ENCODE measurements at regions not wholly inside any gene's neighbourhood (a gene's known extent, or its start where the extent isn't known, plus 50 kb on each side); places are given as distances from the start of the nearest gene placed in this dataset.

DNA sequence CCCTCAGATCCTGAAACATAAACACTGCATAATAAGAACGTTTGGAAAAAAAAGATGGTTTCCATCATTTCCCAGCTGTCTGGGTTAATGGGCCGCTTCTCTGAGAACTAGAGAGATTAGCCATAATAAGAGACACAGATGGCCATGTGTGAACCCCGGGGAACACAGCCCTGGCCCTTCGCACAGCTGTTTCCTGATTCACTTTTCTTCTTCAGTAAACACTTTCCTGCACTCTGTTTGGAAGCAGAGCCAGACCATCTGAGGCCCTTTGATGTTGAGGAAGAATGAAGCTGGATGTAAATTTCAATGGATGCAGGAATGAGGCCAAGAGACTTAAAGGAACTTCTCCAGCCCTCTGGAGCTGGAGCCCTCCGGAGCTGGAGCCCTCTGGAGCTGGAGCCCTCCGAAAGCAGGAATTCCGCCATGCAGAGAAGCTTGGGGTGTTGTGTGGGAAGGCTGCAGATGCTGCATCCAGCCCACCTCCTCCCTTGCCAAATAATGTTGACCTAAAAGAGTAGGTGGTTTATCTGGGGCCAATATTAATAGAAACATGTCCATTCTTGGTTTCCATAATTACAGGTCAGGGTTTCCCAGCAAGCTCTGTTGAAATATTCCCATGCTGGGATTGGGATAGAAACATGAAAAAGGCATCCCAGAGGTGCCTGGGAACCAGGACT lies 218.9 kb downstream of the NXNL2 start:
- Histone ChIP-seq H3K79me2 (ENCODE audit: control insufficient read depth, insufficient read depth, low read length) (no peaks in the 10 kb centered on the region), H3K36me3 (ENCODE audit: control insufficient read depth in 2 of 2, extremely low read depth in 1 of 2, insufficient read depth in 2 of 2, low read length in 2 of 2) (no peaks in the 10 kb centered on the region), H3K27ac (ENCODE audit: insufficient read depth, low read depth, low read length) (no peak overlapping the region), H3K9ac (replicated peaks; ENCODE audit: extremely low read depth, insufficient read depth, low read length) (no peak overlapping the region), H3K27me3 (ENCODE audit: control insufficient read depth in 2 of 2, insufficient read depth in 2 of 2, low read length in 2 of 2) (no peaks in the 10 kb centered on the region), H4K20me1 (replicated peaks; ENCODE audit: control insufficient read depth, extremely low read depth, insufficient read depth, low read length) (no peaks in the 10 kb centered on the region), H3K4me2 (ENCODE audit: insufficient read depth, low read length) (no peak overlapping the region), H3K4me3 (replicated peaks in 1 of 3; ENCODE audit: insufficient read depth in 1 of 3, low read depth in 1 of 3, low read length in 3 of 3) (no peak overlapping the region), H2AFZ (ENCODE audit: low read depth, low read length) (peak overlapping the region; percentile 31), H3K9me1 (replicated peaks; ENCODE audit: control insufficient read depth, extremely low read depth, insufficient read depth, low read length) (no peaks in the 10 kb centered on the region), H3K4me1 (ENCODE audit: control insufficient read depth, extremely low read depth, insufficient read depth, low read length) (no peaks in the 10 kb centered on the region), H3K9me3 (replicated peaks; ENCODE audit: control insufficient read depth, insufficient read depth, low read length) (no peaks in the 10 kb centered on the region)
- no peak for TF ChIP-seq EZH2 (IDR thresholded peaks at IDR 0.05; ENCODE audit: borderline replicate concordance, low read depth, low read length, severe bottlenecking)
- TF ChIP-seq, protein P1, sequence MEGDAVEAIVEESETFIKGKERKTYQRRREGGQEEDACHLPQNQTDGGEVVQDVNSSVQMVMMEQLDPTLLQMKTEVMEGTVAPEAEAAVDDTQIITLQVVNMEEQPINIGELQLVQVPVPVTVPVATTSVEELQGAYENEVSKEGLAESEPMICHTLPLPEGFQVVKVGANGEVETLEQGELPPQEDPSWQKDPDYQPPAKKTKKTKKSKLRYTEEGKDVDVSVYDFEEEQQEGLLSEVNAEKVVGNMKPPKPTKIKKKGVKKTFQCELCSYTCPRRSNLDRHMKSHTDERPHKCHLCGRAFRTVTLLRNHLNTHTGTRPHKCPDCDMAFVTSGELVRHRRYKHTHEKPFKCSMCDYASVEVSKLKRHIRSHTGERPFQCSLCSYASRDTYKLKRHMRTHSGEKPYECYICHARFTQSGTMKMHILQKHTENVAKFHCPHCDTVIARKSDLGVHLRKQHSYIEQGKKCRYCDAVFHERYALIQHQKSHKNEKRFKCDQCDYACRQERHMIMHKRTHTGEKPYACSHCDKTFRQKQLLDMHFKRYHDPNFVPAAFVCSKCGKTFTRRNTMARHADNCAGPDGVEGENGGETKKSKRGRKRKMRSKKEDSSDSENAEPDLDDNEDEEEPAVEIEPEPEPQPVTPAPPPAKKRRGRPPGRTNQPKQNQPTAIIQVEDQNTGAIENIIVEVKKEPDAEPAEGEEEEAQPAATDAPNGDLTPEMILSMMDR (IDR thresholded peaks at IDR 0.05; ENCODE audit: extremely low read depth in 1 of 2, insufficient read depth in 1 of 2, low read depth in 1 of 2, low read length in 2 of 2) = no peak
- no peak for TF ChIP-seq JUN (IDR thresholded peaks at IDR 0.05; ENCODE audit: borderline replicate concordance, insufficient read depth, insufficient read length, low read depth)
- TF ChIP-seq POLR2AphosphoS5 (IDR thresholded peaks at IDR 0.05; ENCODE audit: insufficient read depth, low read depth, low read length) = no peak
- no peak for TF ChIP-seq MYC (IDR thresholded peaks at IDR 0.05; ENCODE audit: low read depth, low read length)
- no peak for TF ChIP-seq POLR2A (IDR thresholded peaks at IDR 0.05; ENCODE audit: low read depth, low read length)
- no peak for TF ChIP-seq FOS (IDR thresholded peaks at IDR 0.05; ENCODE audit: borderline replicate concordance, insufficient read depth, low read length)
- no peak for TF ChIP-seq GATA2 (IDR thresholded peaks at IDR 0.05; ENCODE audit: insufficient read depth, insufficient read length, low read depth, low read length)
- TF ChIP-seq, protein P2, sequence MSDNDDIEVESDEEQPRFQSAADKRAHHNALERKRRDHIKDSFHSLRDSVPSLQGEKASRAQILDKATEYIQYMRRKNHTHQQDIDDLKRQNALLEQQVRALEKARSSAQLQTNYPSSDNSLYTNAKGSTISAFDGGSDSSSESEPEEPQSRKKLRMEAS (IDR thresholded peaks at IDR 0.05; ENCODE audit: insufficient read depth, insufficient read length) = no peak
- CTCF ChIA-PET = interaction anchor here (0.6 to 1.0 kb wide), 4 partner anchors 22 to 41 kb away, joined by 3 to 4 read pairs (median 3); no protein-coding TSS in a partner anchor
- BruUV-seq (replicated peaks) = no TSS peak
- peak; percentile 87 for FAIRE-seq
- POLR2A ChIA-PET = no interaction called here
- DNase-seq (ENCODE audit: low read depth, low spot score) = peak; percentile 90
- intact Hi-C loops (cut with micrococcal nuclease) = no loop called here
- dilution Hi-C loops (cut with MboI; ENCODE audit: extremely low pct_ligation_motif_present, low sequenced_read_pairs) = no loop called here

All from endothelial cell of umbilical vein (primary cell).